Type B pancreatic cell (in vitro differentiated cells): ENCODE measurements at regions not wholly inside any gene's neighbourhood (a gene's known extent, or its start where the extent isn't known, plus 50 kb on each side); places are given as distances from the start of the nearest gene placed in this dataset.

Experiments
- DNase-seq: peaks from one replicate; pipeline ENCODE4 v3.0.0; 2021; ENCODE audit warnings: mixed read lengths; ENCODE audit not compliant: unreplicated experiment; ENCODE audit errors: extremely low spot score
- H3K27ac Mint-ChIP-seq: 2 replicates; pipeline ENCODE4 v1.8.0; 2021; ENCODE audit warnings: mild to moderate bottlenecking, mixed read lengths
- H3K27me3 Mint-ChIP-seq: 2 replicates; pipeline ENCODE4 v1.8.0; 2021; ENCODE audit warnings: mixed read lengths
- H3K36me3 Mint-ChIP-seq: 2 replicates; pipeline ENCODE4 v1.8.0; 2021; ENCODE audit warnings: mixed read lengths
- H3K4me1 Mint-ChIP-seq: one replicate; pipeline ENCODE4 v1.8.0; 2021; ENCODE audit warnings: mixed read lengths; ENCODE audit not compliant: unreplicated experiment
- H3K4me3 Mint-ChIP-seq: 2 replicates; pipeline ENCODE4 v1.8.0; 2021; ENCODE audit warnings: mild to moderate bottlenecking, mixed read lengths
- H3K9me3 Mint-ChIP-seq: 2 replicates; pipeline ENCODE4 v1.8.0; 2021; ENCODE audit warnings: mixed read lengths
- TF ChIP-seq, protein P1 (sequence below): fragments of 200-600 bp; sonication (generic); conservative IDR thresholded peaks from 2 replicates; pipeline ENCODE4 v1.5.0; 2021; ENCODE audit warnings: antibody characterized with exemption, mild to moderate bottlenecking

DNA sequence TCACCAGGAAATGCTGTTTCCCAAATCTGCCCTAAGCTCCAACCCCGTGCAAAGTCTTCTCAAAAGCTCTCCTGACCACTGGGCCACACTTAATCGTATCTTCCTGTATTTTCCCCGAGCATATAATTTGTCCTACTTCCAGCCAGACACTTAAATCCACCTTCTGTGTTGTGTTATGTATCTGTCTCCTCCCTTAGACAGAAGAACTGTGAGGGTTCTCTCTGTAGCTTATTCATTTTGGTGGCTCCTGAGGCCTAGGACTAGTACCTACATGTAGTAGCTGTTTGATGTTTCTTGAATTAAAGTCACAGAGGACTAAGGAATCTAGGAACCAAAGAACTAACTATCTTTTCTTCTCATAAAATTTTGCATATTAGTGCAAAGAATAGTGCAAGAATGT, 292.6 kb downstream of the ALDH8A1 start:
- no peaks in the 10 kb centered on the region for H3K36me3 Mint-ChIP-seq
- no peak overlapping the region for H3K4me3 Mint-ChIP-seq
- H3K27ac Mint-ChIP-seq = no peak overlapping the region
- TF ChIP-seq, protein P1, sequence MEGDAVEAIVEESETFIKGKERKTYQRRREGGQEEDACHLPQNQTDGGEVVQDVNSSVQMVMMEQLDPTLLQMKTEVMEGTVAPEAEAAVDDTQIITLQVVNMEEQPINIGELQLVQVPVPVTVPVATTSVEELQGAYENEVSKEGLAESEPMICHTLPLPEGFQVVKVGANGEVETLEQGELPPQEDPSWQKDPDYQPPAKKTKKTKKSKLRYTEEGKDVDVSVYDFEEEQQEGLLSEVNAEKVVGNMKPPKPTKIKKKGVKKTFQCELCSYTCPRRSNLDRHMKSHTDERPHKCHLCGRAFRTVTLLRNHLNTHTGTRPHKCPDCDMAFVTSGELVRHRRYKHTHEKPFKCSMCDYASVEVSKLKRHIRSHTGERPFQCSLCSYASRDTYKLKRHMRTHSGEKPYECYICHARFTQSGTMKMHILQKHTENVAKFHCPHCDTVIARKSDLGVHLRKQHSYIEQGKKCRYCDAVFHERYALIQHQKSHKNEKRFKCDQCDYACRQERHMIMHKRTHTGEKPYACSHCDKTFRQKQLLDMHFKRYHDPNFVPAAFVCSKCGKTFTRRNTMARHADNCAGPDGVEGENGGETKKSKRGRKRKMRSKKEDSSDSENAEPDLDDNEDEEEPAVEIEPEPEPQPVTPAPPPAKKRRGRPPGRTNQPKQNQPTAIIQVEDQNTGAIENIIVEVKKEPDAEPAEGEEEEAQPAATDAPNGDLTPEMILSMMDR = no peak
- H3K9me3 Mint-ChIP-seq = no peaks in the 10 kb centered on the region
- no peak for DNase-seq
- H3K27me3 Mint-ChIP-seq = peaks cover 4% of the 10 kb centered on the region
- no peaks in the 10 kb centered on the region for H3K4me1 Mint-ChIP-seq

DNA sequence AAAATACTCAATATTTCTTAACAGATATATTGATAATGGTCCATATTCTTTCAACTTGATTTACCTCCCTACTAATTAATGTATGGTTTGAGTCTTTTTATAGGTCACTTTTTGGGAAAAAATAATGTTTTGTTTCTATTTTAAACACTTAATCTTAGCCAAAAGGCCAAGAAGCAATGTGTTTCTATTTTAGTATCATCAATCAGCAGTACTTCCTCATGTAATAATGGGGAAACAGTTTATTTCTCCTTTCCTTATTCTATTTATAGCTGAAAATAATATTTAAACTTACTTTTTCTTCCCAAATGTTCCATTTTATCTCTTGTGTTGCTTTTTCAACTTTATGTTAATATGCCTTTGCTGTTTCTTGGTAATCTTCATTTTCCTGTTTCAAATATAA, 295.1 kb downstream of the ALDH8A1 start:
- Mint-ChIP-seq H3K4me3 (no peak overlapping the region), H3K9me3 (no peaks in the 10 kb centered on the region)
- TF ChIP-seq, protein P1 = no peak

DNA sequence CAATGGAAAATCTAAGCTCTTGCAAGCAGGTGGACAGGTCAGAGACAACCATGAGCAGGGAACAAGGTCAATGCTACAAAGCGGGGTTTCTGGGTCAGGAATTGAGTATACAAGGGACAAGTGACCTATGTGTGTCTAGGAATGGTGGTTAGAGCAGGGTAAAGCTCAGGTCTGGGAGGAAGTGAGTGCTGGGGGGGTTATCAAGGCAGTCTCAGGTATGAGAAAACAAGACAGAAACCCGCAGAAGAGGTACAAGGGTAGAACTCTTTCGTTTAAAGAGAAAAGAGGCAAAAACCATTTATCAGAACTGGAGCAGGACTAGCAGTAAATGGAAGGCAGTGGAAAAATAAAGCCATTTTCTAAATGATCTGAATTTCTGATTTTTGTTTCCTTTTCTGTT, 298.4 kb downstream of the ALDH8A1 start:
- peaks cover 12% of the 10 kb centered on the region for H3K9me3 Mint-ChIP-seq
- DNase-seq = no peak
- no peak overlapping the region for H3K4me3 Mint-ChIP-seq
- H3K27ac Mint-ChIP-seq = no peak overlapping the region
- H3K36me3 Mint-ChIP-seq = no peaks in the 10 kb centered on the region
- TF ChIP-seq, protein P1 = no peak
- peaks cover 7% of the 10 kb centered on the region for H3K27me3 Mint-ChIP-seq
- H3K4me1 Mint-ChIP-seq = no peaks in the 10 kb centered on the region

More for the DNA sequence above, 295.1 kb downstream of the ALDH8A1 start:
- H3K27me3 Mint-ChIP-seq = peaks cover 4% of the 10 kb centered on the region
- H3K36me3 Mint-ChIP-seq = no peaks in the 10 kb centered on the region
- DNase-seq = no peak
- H3K4me1 Mint-ChIP-seq = no peaks in the 10 kb centered on the region
- H3K27ac Mint-ChIP-seq = no peak overlapping the region

DNA sequence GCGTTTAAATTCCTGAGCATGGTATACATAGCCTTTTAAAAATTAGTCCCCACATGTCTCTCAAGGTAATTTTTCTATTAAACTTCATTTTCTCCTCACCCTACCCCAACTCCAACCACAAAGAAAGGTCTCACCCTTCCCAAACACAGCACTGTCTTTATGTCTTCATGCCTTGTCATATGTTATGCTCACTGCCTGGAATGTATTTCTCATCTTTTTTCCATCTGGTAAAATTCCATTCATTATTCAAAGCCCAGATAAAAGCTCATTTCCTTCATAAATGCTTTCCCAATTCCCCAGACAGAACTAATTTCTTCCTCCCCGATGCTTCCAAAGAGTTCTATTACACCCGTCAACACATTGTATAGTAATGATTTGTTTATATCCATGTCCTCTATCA, 302.0 kb downstream of the ALDH8A1 start:
- Mint-ChIP-seq H3K9me3 (peaks cover 12% of the 10 kb centered on the region), H3K4me1 (no peaks in the 10 kb centered on the region), H3K27me3 (peaks cover 3% of the 10 kb centered on the region), H3K36me3 (no peaks in the 10 kb centered on the region), H3K4me3 (no peak overlapping the region), H3K27ac (no peak overlapping the region)
- DNase-seq = no peak
- TF ChIP-seq, protein P1 = no peak

DNA sequence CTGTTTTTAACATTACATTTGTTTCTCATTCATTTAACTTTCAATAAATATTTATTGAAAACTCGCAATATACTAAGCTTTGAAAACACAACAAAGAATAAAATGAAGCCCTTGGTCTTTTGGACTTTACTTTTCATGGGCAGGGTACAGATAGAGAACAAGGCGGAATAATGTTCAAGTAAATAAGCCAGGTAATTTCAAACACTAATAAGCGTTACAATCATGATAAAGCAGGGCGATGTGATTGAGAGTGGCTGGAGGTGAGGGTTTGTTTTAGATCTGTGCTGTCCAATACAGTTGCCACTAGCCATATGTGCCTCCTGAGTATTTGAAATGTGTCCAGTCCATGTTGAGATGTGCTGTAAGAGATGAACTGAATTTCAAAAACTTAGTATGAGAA, 307.1 kb downstream of the ALDH8A1 start:
- H3K4me3 Mint-ChIP-seq = no peak overlapping the region

More for the DNA sequence above, 307.1 kb downstream of the ALDH8A1 start:
- Mint-ChIP-seq H3K27ac (no peak overlapping the region), H3K27me3 (peaks cover 17% of the 10 kb centered on the region), H3K4me1 (peaks cover 19% of the 10 kb centered on the region), H3K9me3 (peaks cover 14% of the 10 kb centered on the region), H3K36me3 (peaks cover 5% of the 10 kb centered on the region)
- DNase-seq = no peak
- TF ChIP-seq, protein P1 = no peak
